SU-DHL-6 (cell line): ENCODE measurements at regions not wholly inside any gene's neighbourhood (a gene's known extent, or its start where the extent isn't known, plus 50 kb on each side); places are given as distances from the start of the nearest gene placed in this dataset.
"Not testable (repeated sequence)": the region's sequence is repeated elsewhere in the genome, so short reads cannot be mapped to it uniquely, and the experiment has no call there.

ENCODE experiments used
- H2AFZ ChIP-seq: fragments of 200-600 bp; sonication (generic); 2 replicates; pipeline ENCODE4 v1.6.1; 2014; ENCODE audit warnings: low read depth, mild to moderate bottlenecking, moderate library complexity, mixed read lengths, antibody characterized with exemption, low read length; ENCODE audit not compliant: severe bottlenecking
- H3F3A ChIP-seq: fragments of 200-600 bp; shearing (Covaris generic); 2 replicates; pipeline ENCODE4 v1.6.0; 2016; ENCODE audit warnings: antibody characterized with exemption, mild to moderate bottlenecking; ENCODE audit not compliant: insufficient read depth
- H3K27ac ChIP-seq: fragments of 200-600 bp; sonication (generic); 2 replicates; pipeline ENCODE4 v1.5.1; 2016; ENCODE audit warnings: low read depth, mild to moderate bottlenecking, low read length, moderate library complexity, mixed read lengths
- H3K27me3 ChIP-seq: fragments of 200-600 bp; sonication (generic), shearing (Covaris generic); 2 replicates; pipeline ENCODE4 v1.6.0; 2014; ENCODE audit warnings: mild to moderate bottlenecking, low read length
- H3K36me3 ChIP-seq: fragments of 200-600 bp; sonication (generic); 2 replicates; pipeline ENCODE4 v1.6.1; 2014; ENCODE audit warnings: mild to moderate bottlenecking, low read length, mixed read lengths
- H3K4me2 ChIP-seq: fragments of 300-600, 200-600 bp; shearing (Covaris generic), sonication (generic); 2 replicates; pipeline ENCODE4 v1.6.0; 2014; ENCODE audit warnings: low read length, low read depth, mild to moderate bottlenecking; ENCODE audit not compliant: poor library complexity, severe bottlenecking
- H3K4me3 ChIP-seq: fragments of 200-600 bp; sonication (generic); 2 replicates; pipeline ENCODE4 v1.5.1; 2014; ENCODE audit warnings: antibody characterized with exemption, low read length, mild to moderate bottlenecking, mixed read lengths; ENCODE audit not compliant: insufficient read depth, poor library complexity, severe bottlenecking
- H3K79me2 ChIP-seq: fragments of 200-600 bp; sonication (generic); 2 replicates; pipeline ENCODE4 v1.6.1; 2014; ENCODE audit warnings: mild to moderate bottlenecking, low read length, moderate library complexity; ENCODE audit not compliant: insufficient read depth
- H3K9ac ChIP-seq: fragments of 200-600 bp; sonication (generic); 2 replicates; pipeline ENCODE4 v1.7.0; 2014; ENCODE audit warnings: mild to moderate bottlenecking, low read length
- H3K9me2 ChIP-seq: fragments of 200-600 bp; sonication (generic); replicated peaks from 2 replicates; pipeline ENCODE4 v1.6.1; 2014; ENCODE audit warnings: low read length; ENCODE audit not compliant: insufficient read depth
- H3K9me3 ChIP-seq: fragments of 200-600 bp; sonication (generic); 2 replicates; pipeline ENCODE4 v1.6.1; 2014; ENCODE audit warnings: low read length, mixed read lengths; ENCODE audit not compliant: insufficient read depth
- H4K20me1 ChIP-seq: fragments of 200-600 bp; sonication (generic); 2 replicates; pipeline ENCODE4 v1.6.1; 2014; ENCODE audit warnings: low read depth, mild to moderate bottlenecking, antibody characterized with exemption, low read length, moderate library complexity, mixed read lengths
- CTCF ChIP-seq: fragments of 200-600 bp; sonication (generic); IDR thresholded peaks from one replicate; pipeline ENCODE4 v1.5.1; 2017; ENCODE audit warnings: antibody characterized with exemption, mild to moderate bottlenecking, low read length, moderate library complexity; ENCODE audit not compliant: insufficient read depth, poor library complexity, severe bottlenecking
- EZH2phosphoT487 ChIP-seq: fragments of 200-600 bp; sonication (generic), shearing (Covaris generic); conservative IDR thresholded peaks from 2 replicates; pipeline ENCODE4 v1.6.1; 2018; ENCODE audit warnings: mild to moderate bottlenecking, antibody characterized with exemption, low read length, moderate library complexity, mixed read lengths

GRCh38 chr4:12472087-12472486, 1012.1 kb downstream of the RAB28 start:
- Histone ChIP-seq H4K20me1 (no peaks in the 10 kb centered on the region), H3F3A (no peaks in the 10 kb centered on the region)
- TF ChIP-seq CTCF (no peak), EZH2phosphoT487 (no peak)

GRCh38 chr4:12471193-12471592, 1012.9 kb downstream of the RAB28 start:
- Histone ChIP-seq H3K9me3 (no peaks in the 10 kb centered on the region), H4K20me1 (no peaks in the 10 kb centered on the region), H3K27me3 (no peaks in the 10 kb centered on the region), H3K79me2 (no peaks in the 10 kb centered on the region), H3K36me3 (no peaks in the 10 kb centered on the region), H3K4me3 (no peak overlapping the region), H3F3A (no peaks in the 10 kb centered on the region), H2AFZ (no peak overlapping the region), H3K4me2 (no peak overlapping the region), H3K27ac (no peak overlapping the region), H3K9ac (no peak overlapping the region), H3K9me2 (no peaks in the 10 kb centered on the region)
- no peak for TF ChIP-seq CTCF
- no peak for TF ChIP-seq EZH2phosphoT487

More at GRCh38 chr4:12472087-12472486, 1012.1 kb downstream of the RAB28 start:
- Histone ChIP-seq H3K4me2 (no peak overlapping the region), H3K9me2 (no peaks in the 10 kb centered on the region), H3K9me3 (no peaks in the 10 kb centered on the region), H3K27me3 (no peaks in the 10 kb centered on the region), H3K36me3 (no peaks in the 10 kb centered on the region), H3K27ac (no peak overlapping the region), H3K4me3 (no peak overlapping the region), H3K9ac (no peak overlapping the region), H2AFZ (no peak overlapping the region), H3K79me2 (no peaks in the 10 kb centered on the region)

- not testable (repeated sequence) for H3K4me3 ChIP-seq, H2AFZ ChIP-seq, H3K9me2 ChIP-seq, H3K4me2 ChIP-seq, H3F3A ChIP-seq, H3K27ac ChIP-seq, H4K20me1 ChIP-seq, H3K79me2 ChIP-seq, H3K9me3 ChIP-seq, H3K27me3 ChIP-seq, H3K36me3 ChIP-seq, H3K9ac ChIP-seq
These were observed 1022.6 kb downstream of the RAB28 start for GRCh38 chr4:12461576-12461975.

GRCh38 chr4:12459126-12459525, 1025.0 kb downstream of the RAB28 start:
- no peak overlapping the region for H3K9ac ChIP-seq
- H3K79me2 ChIP-seq, result no peaks in the 10 kb centered on the region
- H3K4me3 ChIP-seq, result no peak overlapping the region
- H3K27ac ChIP-seq, result no peak overlapping the region
- TF ChIP-seq CTCF (no peak), EZH2phosphoT487 (no peak)
- H3K9me3 ChIP-seq, result no peaks in the 10 kb centered on the region
- H3K4me2 ChIP-seq, result no peak overlapping the region
- no peak overlapping the region for H2AFZ ChIP-seq
- no peaks in the 10 kb centered on the region for H3F3A ChIP-seq
- no peaks in the 10 kb centered on the region for H3K9me2 ChIP-seq
- H3K27me3 ChIP-seq, result no peaks in the 10 kb centered on the region
- H3K36me3 ChIP-seq, result no peaks in the 10 kb centered on the region
- no peaks in the 10 kb centered on the region for H4K20me1 ChIP-seq
